ENCODE measurements at regions not wholly inside any gene's neighbourhood (a gene's known extent, or its start where the extent isn't known, plus 50 kb on each side); places are given as distances from the start of the nearest gene placed in this dataset.

DNA sequence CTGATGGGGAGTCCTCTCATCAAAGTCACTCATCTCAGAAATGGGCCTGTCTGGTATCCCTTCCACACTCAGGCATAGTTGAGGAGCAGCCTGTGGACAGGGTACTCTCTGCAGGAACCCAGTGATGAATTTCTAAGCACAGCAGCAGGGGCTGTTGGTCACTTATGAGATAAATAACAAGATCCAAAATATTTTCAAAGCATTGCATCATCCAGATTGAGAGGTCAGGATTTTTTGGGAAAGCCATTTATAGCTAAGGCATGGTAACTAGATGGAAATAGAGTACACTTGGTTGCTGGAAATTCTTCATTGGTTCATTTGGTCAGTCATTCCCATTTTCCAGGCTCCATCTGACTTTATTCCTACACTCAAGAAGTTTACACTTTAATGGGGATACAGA lies 246.8 kb upstream of the RAI14 start:
- DNase-seq (ENCODE audit: low read depth) = no peak
- no peak overlapping the region for H3K4me3 ChIP-seq (ENCODE audit: low read depth, low read length)
- TF ChIP-seq POLR2A (IDR thresholded peaks at IDR 0.05; ENCODE audit: extremely low read depth, insufficient read length) (no peak), MYC (IDR thresholded peaks at IDR 0.05; ENCODE audit: low read depth, low read length) (no peak)
- TF ChIP-seq, protein P1, sequence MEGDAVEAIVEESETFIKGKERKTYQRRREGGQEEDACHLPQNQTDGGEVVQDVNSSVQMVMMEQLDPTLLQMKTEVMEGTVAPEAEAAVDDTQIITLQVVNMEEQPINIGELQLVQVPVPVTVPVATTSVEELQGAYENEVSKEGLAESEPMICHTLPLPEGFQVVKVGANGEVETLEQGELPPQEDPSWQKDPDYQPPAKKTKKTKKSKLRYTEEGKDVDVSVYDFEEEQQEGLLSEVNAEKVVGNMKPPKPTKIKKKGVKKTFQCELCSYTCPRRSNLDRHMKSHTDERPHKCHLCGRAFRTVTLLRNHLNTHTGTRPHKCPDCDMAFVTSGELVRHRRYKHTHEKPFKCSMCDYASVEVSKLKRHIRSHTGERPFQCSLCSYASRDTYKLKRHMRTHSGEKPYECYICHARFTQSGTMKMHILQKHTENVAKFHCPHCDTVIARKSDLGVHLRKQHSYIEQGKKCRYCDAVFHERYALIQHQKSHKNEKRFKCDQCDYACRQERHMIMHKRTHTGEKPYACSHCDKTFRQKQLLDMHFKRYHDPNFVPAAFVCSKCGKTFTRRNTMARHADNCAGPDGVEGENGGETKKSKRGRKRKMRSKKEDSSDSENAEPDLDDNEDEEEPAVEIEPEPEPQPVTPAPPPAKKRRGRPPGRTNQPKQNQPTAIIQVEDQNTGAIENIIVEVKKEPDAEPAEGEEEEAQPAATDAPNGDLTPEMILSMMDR (IDR thresholded peaks at IDR 0.05; ENCODE audit: low read depth, low read length) = no peak
- TF ChIP-seq, protein P2, sequence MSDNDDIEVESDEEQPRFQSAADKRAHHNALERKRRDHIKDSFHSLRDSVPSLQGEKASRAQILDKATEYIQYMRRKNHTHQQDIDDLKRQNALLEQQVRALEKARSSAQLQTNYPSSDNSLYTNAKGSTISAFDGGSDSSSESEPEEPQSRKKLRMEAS (IDR thresholded peaks at IDR 0.05; ENCODE audit: low read depth, low read length) = no peak

DNA sequence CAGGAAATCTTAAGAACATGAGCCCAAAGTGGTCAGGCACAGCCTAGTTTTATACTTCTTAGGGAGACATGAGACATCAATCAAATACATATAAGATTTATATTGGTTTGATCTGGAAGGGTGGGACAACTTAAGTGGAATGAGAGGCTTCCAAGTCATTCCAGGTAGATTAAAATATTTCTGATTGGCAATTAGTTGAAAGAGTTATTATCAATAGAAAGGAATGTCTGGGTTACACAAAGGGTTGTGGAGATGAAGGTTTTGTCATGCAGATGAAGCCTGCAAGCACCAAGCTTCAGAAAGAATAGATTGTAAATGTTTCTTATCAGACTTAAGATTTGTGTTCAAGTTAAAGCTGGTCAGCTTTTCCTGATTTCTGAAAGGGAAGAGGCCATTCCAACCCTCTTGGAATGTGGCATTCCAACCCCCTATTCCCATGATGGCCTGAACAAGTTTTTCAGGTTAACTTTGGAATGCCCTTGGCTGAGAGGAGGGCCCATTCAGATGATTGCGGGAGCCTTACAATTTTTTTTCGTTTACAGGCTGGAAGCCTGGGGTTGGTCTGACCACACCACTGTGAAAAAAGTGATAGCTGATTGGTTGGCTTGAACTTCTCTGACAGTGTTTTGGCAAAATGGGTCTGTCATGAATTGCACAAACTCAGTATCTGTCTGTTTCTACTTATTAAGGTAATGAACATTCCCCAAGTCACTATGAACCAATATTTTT lies 245.6 kb upstream of the RAI14 start:
- no peak for DNase-seq (ENCODE audit: low read depth)
- TF ChIP-seq, protein P2 (IDR thresholded peaks at IDR 0.05; ENCODE audit: low read depth, low read length) = no peak
- TF ChIP-seq POLR2A (IDR thresholded peaks at IDR 0.05; ENCODE audit: extremely low read depth, insufficient read length) = no peak
- TF ChIP-seq MYC (IDR thresholded peaks at IDR 0.05; ENCODE audit: low read depth, low read length) = no peak
- TF ChIP-seq, protein P1 (IDR thresholded peaks at IDR 0.05; ENCODE audit: low read depth, low read length) = no peak

DNA sequence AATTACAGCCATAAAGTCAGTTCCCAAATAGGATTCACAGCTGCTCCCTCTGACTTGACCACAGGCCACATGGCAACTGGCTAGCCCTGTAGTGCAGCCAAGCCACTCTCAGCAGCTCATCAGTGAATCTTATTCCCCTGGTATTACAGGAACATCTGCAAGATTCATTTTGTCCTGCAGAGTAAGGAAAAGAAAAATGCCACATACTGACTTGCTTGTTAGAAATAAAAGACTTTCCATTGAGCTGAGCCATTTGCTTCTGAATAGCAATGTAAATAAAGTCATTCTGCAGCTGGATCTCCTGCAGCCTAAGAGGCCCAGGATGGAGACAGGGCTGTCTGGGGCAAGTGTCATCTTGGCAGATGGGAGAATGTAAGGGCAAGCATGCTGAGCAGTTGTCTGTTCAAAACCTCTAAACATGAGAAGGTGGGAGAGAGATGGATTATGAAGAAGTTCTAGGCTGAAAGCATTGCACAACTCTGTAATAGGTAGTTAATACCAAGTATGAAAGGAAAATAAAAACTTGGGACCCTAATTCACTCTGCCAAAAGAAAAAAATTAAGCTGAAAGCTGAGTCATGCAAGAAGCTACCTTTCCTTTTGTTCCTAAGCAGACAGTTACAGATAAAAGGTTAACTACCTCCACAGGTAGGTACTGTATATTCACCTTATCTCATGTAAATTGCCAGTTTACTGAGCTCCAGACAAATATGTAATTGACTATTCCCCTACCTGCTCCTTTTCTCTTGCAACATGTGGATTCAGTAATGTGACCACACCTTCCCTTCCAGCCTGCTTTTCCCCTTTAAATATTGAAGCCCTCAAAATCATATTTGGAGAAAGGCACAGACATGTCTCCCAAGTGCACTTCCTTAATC lies 244.4 kb upstream of the RAI14 start:
- TF ChIP-seq, protein P1 (IDR thresholded peaks at IDR 0.05; ENCODE audit: low read depth, low read length) = no peak
- no peak for TF ChIP-seq MYC (IDR thresholded peaks at IDR 0.05; ENCODE audit: low read depth, low read length)
- TF ChIP-seq POLR2A (IDR thresholded peaks at IDR 0.05; ENCODE audit: extremely low read depth, insufficient read length) = no peak
- TF ChIP-seq, protein P2 (IDR thresholded peaks at IDR 0.05; ENCODE audit: low read depth, low read length) = no peak
- DNase-seq (ENCODE audit: low read depth) = no peak
- H3K4me3 ChIP-seq (ENCODE audit: low read depth, low read length) = no peak overlapping the region

More for the DNA sequence above, 245.6 kb upstream of the RAI14 start:
- no peak overlapping the region for H3K4me3 ChIP-seq (ENCODE audit: low read depth, low read length)

DNA sequence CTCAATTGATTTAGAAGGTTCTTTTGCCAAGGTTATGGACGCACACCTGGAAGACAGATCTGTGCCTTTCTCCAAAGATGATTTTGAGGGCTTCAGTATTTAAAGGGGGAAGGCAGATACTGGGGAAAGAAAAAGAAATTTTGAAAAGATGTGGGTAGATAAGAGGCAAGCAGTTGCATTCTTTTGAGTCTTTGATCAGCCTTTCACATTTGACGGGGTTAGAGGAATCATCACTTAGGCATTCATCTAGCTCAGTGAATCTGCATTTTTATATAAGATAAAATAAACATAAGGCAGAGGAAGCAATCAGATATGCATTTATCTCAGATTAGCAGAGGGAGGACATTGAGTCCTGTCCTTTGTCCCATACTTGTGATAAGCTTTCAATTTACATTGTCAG lies 243.4 kb upstream of the RAI14 start:
- DNase-seq (ENCODE audit: low read depth) = no peak
- no peak overlapping the region for H3K4me3 ChIP-seq (ENCODE audit: low read depth, low read length)
- TF ChIP-seq, protein P1 (IDR thresholded peaks at IDR 0.05; ENCODE audit: low read depth, low read length) = no peak
- TF ChIP-seq, protein P2 (IDR thresholded peaks at IDR 0.05; ENCODE audit: low read depth, low read length) = no peak
- TF ChIP-seq POLR2A (IDR thresholded peaks at IDR 0.05; ENCODE audit: extremely low read depth, insufficient read length) = no peak
- no peak for TF ChIP-seq MYC (IDR thresholded peaks at IDR 0.05; ENCODE audit: low read depth, low read length)

DNA sequence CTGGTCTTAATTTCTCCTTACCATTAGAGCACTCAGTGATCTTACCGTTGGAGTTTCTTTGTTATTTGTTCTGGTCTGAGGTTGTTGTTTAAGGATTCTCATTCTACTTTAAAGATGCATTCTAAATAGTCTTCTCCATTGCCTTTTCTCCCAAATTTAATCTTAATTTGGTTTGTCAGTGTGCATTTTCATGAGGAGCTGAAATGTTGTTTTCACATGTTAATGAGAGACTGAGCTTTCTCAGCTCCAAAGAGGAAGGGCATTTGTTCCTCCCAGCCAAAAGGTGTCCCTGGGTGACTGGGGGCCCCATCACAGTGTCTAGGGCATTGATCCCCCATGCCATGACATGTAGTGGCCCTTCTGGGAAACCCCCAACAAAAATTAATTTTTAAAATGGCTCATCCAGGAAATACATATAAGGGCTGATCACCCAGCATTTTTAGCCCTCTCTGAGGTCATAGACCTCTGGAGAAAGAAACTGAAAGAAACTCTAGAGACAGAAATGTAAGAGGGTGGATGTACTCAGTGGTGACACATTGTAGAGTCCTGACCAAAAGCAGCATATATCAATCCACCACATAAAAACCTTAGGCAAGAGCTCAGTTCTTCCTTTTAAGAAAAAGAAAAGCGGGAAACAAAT lies 240.4 kb upstream of the RAI14 start:
- no peak for TF ChIP-seq MYC (IDR thresholded peaks at IDR 0.05; ENCODE audit: low read depth, low read length)
- TF ChIP-seq, protein P1 (IDR thresholded peaks at IDR 0.05; ENCODE audit: low read depth, low read length) = no peak
- TF ChIP-seq, protein P2 (IDR thresholded peaks at IDR 0.05; ENCODE audit: low read depth, low read length) = no peak
- no peak for TF ChIP-seq POLR2A (IDR thresholded peaks at IDR 0.05; ENCODE audit: extremely low read depth, insufficient read length)
- no peak for DNase-seq (ENCODE audit: low read depth)
- no peak overlapping the region for H3K4me3 ChIP-seq (ENCODE audit: low read depth, low read length)
